ENCODE measurements at regions not wholly inside any gene's neighbourhood (a gene's known extent, or its start where the extent isn't known, plus 50 kb on each side); places are given as distances from the start of the nearest gene placed in this dataset.
A peak's percentile ranks its signal among the peaks of the same experiment; 100 is the strongest.
"Not testable (repeated sequence)": the region's sequence is repeated elsewhere in the genome, so short reads cannot be mapped to it uniquely, and the experiment has no call there.

- DNase-seq, result no peak
Measured at GRCh38 chr5:103902893-103903292, 340.3 kb upstream of the NUDT12 start.

GRCh38 chr5:103901885-103902284 is 339.3 kb upstream of the NUDT12 start:
- no peak for DNase-seq

GRCh38 chr5:103896593-103896992 is 334.0 kb upstream of the NUDT12 start:
- DNase-seq, result no peak

- DNase-seq, result no peak
Measured at GRCh38 chr5:103895738-103896137, 333.1 kb upstream of the NUDT12 start.

GRCh38 chr5:103894882-103895281 is 332.3 kb upstream of the NUDT12 start:
- no peak for DNase-seq

GRCh38 chr5:103891151-103891550 is 328.6 kb upstream of the NUDT12 start:
- DNase-seq, result no peak

GRCh38 chr5:103890313-103890712 is 327.7 kb upstream of the NUDT12 start:
- no peak for DNase-seq

- DNase-seq, result no peak
Measured at GRCh38 chr5:103889500-103890209, 327.1 kb upstream of the NUDT12 start.

GRCh38 chr5:103886826-103887225 is 324.2 kb upstream of the NUDT12 start:
- no peak for DNase-seq

GRCh38 chr5:103883143-103883542 is 320.6 kb upstream of the NUDT12 start:
- DNase-seq, result no peak

GRCh38 chr5:103881560-103881959 is 319.0 kb upstream of the NUDT12 start:
- no peak for DNase-seq

- no peak for DNase-seq
Measured at GRCh38 chr5:103867857-103868598, 305.4 kb upstream of the NUDT12 start.

GRCh38 chr5:103866169-103866568 is 303.6 kb upstream of the NUDT12 start:
- no peak for DNase-seq

- DNase-seq, result no peak
Measured at GRCh38 chr5:103862398-103862797, 299.8 kb upstream of the NUDT12 start.

GRCh38 chr5:103860327-103860726 is 297.7 kb upstream of the NUDT12 start:
- no peak for DNase-seq

GRCh38 chr5:103858367-103858766 is 295.8 kb upstream of the NUDT12 start:
- not testable (repeated sequence) for DNase-seq

GRCh38 chr5:103851091-103851490 is 288.5 kb upstream of the NUDT12 start:
- no peak for DNase-seq

GRCh38 chr5:103849934-103850333 is 287.3 kb upstream of the NUDT12 start:
- peak; percentile 36 to 65 for DNase-seq

- DNase-seq, result no peak
Measured at GRCh38 chr5:103847060-103847459, 284.5 kb upstream of the NUDT12 start.

GRCh38 chr5:103842936-103843335 is 280.3 kb upstream of the NUDT12 start:
- DNase-seq, result no peak

GRCh38 chr5:103840600-103840999 is 278.0 kb upstream of the NUDT12 start:
- DNase-seq, result no peak

GRCh38 chr5:103834216-103834615 is 271.6 kb upstream of the NUDT12 start:
- no peak for DNase-seq

GRCh38 chr5:103829585-103829984 is 267.0 kb upstream of the NUDT12 start:
- no peak for DNase-seq

- no peak for DNase-seq
Measured at GRCh38 chr5:103827976-103828375, 265.4 kb upstream of the NUDT12 start.

GRCh38 chr5:103821361-103821760 is 258.8 kb upstream of the NUDT12 start:
- DNase-seq, result no peak
